ENCODE measurements at regions not wholly inside any gene's neighbourhood (a gene's known extent, or its start where the extent isn't known, plus 50 kb on each side); places are given as distances from the start of the nearest gene placed in this dataset.
A peak's percentile ranks its signal among the peaks of the same experiment; 100 is the strongest.

DNA sequence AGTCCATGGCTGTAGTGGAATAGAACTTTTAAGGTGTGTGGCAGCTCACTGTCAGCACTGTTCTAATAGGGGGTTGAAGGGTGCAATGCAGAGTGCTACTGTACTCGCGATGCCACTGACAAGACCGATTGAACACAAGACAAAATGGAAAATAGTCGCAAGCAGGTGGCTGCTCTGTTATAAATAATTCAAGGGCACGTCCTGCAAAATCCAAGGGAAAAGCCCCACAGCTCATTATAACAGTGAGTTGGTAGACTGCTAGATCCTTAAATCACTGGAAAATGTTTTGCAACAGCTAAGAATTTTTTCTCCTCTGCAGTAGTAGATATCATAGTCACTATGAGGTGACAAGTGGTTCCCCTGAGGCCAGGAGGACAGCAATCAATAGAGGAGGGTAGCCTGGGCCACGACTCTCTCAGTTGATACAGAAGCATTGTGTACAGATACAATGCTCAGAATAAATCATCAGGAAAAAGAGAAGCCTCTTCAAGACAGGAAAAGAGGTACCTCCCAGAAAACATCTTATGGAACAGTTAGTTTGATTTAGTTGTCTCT lies 926.3 kb downstream of the TLE4 start:
- WGBS, 3 donors = 72 to 79% (median 75%) methylated on average over 6 of the region's 6 CpGs
- no peak for DNase-seq
- Histone ChIP-seq H3K9me3 (no peaks in the 10 kb centered on the region), H3K4me3 (no peak overlapping the region), H3K36me3 (no peaks in the 10 kb centered on the region), H3K4me1 (ENCODE audit: insufficient read depth) (no peaks in the 10 kb centered on the region), H3K27me3 (no peaks in the 10 kb centered on the region), H3K27ac (no peak overlapping the region)
- no peak for TF ChIP-seq CTCF (IDR thresholded peaks at IDR 0.05)
- intact Hi-C loops (cut with DNase I) = no loop called here

DNA sequence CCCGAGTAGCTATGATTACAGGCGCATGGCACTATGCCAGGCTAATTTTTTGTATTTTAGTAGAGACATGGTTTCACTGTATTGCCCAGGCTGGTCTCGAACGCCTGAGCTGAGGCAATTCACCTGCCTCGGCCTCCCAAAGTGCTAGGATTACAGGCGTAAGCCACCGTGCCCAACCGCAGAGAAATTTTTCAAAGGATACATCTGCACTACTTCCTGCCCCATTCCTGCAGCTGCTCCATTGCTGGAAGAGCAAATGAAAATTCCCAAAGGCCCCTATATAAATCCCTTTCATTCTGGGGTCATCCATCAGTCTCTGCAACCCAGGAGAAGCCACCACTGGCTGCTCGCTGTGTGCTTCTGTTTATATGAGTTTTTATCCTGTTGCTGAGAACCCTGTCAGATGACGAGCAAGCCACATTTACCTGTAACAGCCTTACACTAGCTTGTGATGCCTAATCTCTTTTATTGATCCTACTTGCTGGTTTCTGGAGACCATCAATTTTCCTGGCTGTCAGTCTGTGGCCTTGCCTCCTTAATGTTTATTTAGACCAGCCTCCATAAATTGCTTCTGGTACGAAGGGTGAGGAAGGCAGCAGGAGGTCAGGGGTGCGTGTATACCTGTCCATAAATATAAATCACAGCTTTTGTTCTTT lies 925.3 kb downstream of the TLE4 start:
- no peak for DNase-seq
- intact Hi-C loops (cut with DNase I) = no loop called here
- TF ChIP-seq POLR2A (IDR thresholded peaks at IDR 0.05) (no peak), CTCF (IDR thresholded peaks at IDR 0.05) (no peak), EP300 (IDR thresholded peaks at IDR 0.05) (no peak)
- Histone ChIP-seq H3K27me3 (no peaks in the 10 kb centered on the region), H3K36me3 (no peaks in the 10 kb centered on the region), H3K4me3 (no peak overlapping the region), H3K9me3 (no peaks in the 10 kb centered on the region), H3K4me1 (ENCODE audit: insufficient read depth) (no peaks in the 10 kb centered on the region), H3K27ac (no peak overlapping the region)
- 86 to 89% (median 87%) methylated on average over 12 of the region's 12 CpGs for WGBS, 3 donors

- Histone ChIP-seq H3K36me3 (no peaks in the 10 kb centered on the region), H3K4me3 (no peak overlapping the region), H3K4me1 (ENCODE audit: insufficient read depth) (no peaks in the 10 kb centered on the region), H3K9me3 (no peaks in the 10 kb centered on the region), H3K27ac (no peak overlapping the region), H3K27me3 (no peaks in the 10 kb centered on the region)
- intact Hi-C loops (cut with DNase I) = no loop called here
- TF ChIP-seq EP300 (IDR thresholded peaks at IDR 0.05) = no peak
- TF ChIP-seq POLR2A (IDR thresholded peaks at IDR 0.05) = no peak
- TF ChIP-seq CTCF (IDR thresholded peaks at IDR 0.05) = no peak
- DNase-seq = no peak
Observed at GRCh38 chr9:80493258-80493657, 921.5 kb downstream of the TLE4 start.

- TF ChIP-seq CTCF (IDR thresholded peaks at IDR 0.05) (no peak), POLR2A (IDR thresholded peaks at IDR 0.05) (no peak), EP300 (IDR thresholded peaks at IDR 0.05) (no peak)
- no peaks in the 10 kb centered on the region for H3K36me3 ChIP-seq
- no peak overlapping the region for H3K4me3 ChIP-seq
- peak in 1 of 5 donors; percentile 8 for DNase-seq
- no peaks in the 10 kb centered on the region for H3K27me3 ChIP-seq
- H3K27ac ChIP-seq = no peak overlapping the region
- H3K9me3 ChIP-seq = no peaks in the 10 kb centered on the region
- intact Hi-C loops (cut with DNase I) = no loop called here
- 19 to 32% (median 22%) methylated on average over 3 of the region's 3 CpGs for WGBS, 3 donors
- H3K4me1 ChIP-seq (ENCODE audit: insufficient read depth) = no peaks in the 10 kb centered on the region
Observed at GRCh38 chr9:80492221-80492620, 920.5 kb downstream of the TLE4 start.
